ENCODE measurements at regions not wholly inside any gene's neighbourhood (a gene's known extent, or its start where the extent isn't known, plus 50 kb on each side); places are given as distances from the start of the nearest gene placed in this dataset.

GRCh38 chr2:71990826-71991225, 156.8 kb downstream of the CYP26B1 start:
- no peak overlapping the region for H3K27ac ChIP-seq
- WGBS, 2 donors: 93 to 95% methylated on average over 3 of the region's 3 CpGs
- DNase-seq (ENCODE audit: low spot score in 2 of 2): no peak
- no peaks in the 10 kb centered on the region for H3K9me3 ChIP-seq
- H3K4me3 ChIP-seq: no peak overlapping the region
- H3K36me3 ChIP-seq: no peaks in the 10 kb centered on the region
- no peaks in the 10 kb centered on the region for H3K4me1 ChIP-seq
- TF ChIP-seq POLR2A (IDR thresholded peaks at IDR 0.05) (no peak), EP300 (IDR thresholded peaks at IDR 0.05) (no peak), CTCF (IDR thresholded peaks at IDR 0.05) (no peak)
- no peaks in the 10 kb centered on the region for H3K27me3 ChIP-seq

- H3K27me3 ChIP-seq: no peaks in the 10 kb centered on the region
- 87 to 90% methylated on average over 6 of the region's 6 CpGs for WGBS, 2 donors
- TF ChIP-seq EP300 (IDR thresholded peaks at IDR 0.05) (no peak), CTCF (IDR thresholded peaks at IDR 0.05) (no peak), POLR2A (IDR thresholded peaks at IDR 0.05) (no peak)
- DNase-seq (ENCODE audit: low spot score in 2 of 2): no peak
- no peaks in the 10 kb centered on the region for H3K9me3 ChIP-seq
- no peaks in the 10 kb centered on the region for H3K36me3 ChIP-seq
- no peak overlapping the region for H3K27ac ChIP-seq
- H3K4me3 ChIP-seq: no peak overlapping the region
- H3K4me1 ChIP-seq: no peaks in the 10 kb centered on the region
Measured at GRCh38 chr2:71990122-71990521, 157.5 kb downstream of the CYP26B1 start.

- WGBS, 2 donors: 81 to 89% methylated on average over 5 of the region's 5 CpGs
- Histone ChIP-seq H3K27me3 (no peaks in the 10 kb centered on the region), H3K36me3 (no peaks in the 10 kb centered on the region), H3K9me3 (no peaks in the 10 kb centered on the region), H3K4me1 (no peaks in the 10 kb centered on the region), H3K27ac (no peak overlapping the region), H3K4me3 (no peak overlapping the region)
- TF ChIP-seq CTCF (IDR thresholded peaks at IDR 0.05): no peak
- no peak for TF ChIP-seq POLR2A (IDR thresholded peaks at IDR 0.05)
- no peak for TF ChIP-seq EP300 (IDR thresholded peaks at IDR 0.05)
- DNase-seq (ENCODE audit: low spot score in 2 of 2): no peak
Measured at GRCh38 chr2:71989671-71990070, 158.0 kb downstream of the CYP26B1 start.

GRCh38 chr2:71988170-71988569, 159.5 kb downstream of the CYP26B1 start:
- no peaks in the 10 kb centered on the region for H3K36me3 ChIP-seq
- H3K27me3 ChIP-seq: no peaks in the 10 kb centered on the region
- no peaks in the 10 kb centered on the region for H3K9me3 ChIP-seq
- H3K4me1 ChIP-seq: no peaks in the 10 kb centered on the region
- TF ChIP-seq CTCF (IDR thresholded peaks at IDR 0.05) (no peak), EP300 (IDR thresholded peaks at IDR 0.05) (no peak), POLR2A (IDR thresholded peaks at IDR 0.05) (no peak)
- no peak overlapping the region for H3K4me3 ChIP-seq
- WGBS, 2 donors: 65 to 77% methylated on average over 2 of the region's 2 CpGs
- no peak for DNase-seq (ENCODE audit: low spot score in 2 of 2)
- no peak overlapping the region for H3K27ac ChIP-seq

- no peak overlapping the region for H3K4me3 ChIP-seq
- WGBS, 2 donors: 83 to 89% methylated on average over 1 of the region's 1 CpG
- no peak overlapping the region for H3K27ac ChIP-seq
- no peaks in the 10 kb centered on the region for H3K36me3 ChIP-seq
- DNase-seq (ENCODE audit: low spot score in 2 of 2): no peak
- no peak for TF ChIP-seq EP300 (IDR thresholded peaks at IDR 0.05)
- no peak for TF ChIP-seq POLR2A (IDR thresholded peaks at IDR 0.05)
- TF ChIP-seq CTCF (IDR thresholded peaks at IDR 0.05): no peak
- H3K4me1 ChIP-seq: no peaks in the 10 kb centered on the region
- peaks cover 0 to 21% (median 0%) of the 10 kb centered on the region in 4 donors for H3K9me3 ChIP-seq
- H3K27me3 ChIP-seq: peaks cover 0 to 6% of the 10 kb centered on the region in 2 donors
Measured at GRCh38 chr2:71976685-71977084, 171.0 kb downstream of the CYP26B1 start.

Data from tibial nerve (tissue), 4 donors.